ENCODE measurements at regions not wholly inside any gene's neighbourhood (a gene's known extent, or its start where the extent isn't known, plus 50 kb on each side); places are given as distances from the start of the nearest gene placed in this dataset.
A peak's percentile ranks its signal among the peaks of the same experiment; 100 is the strongest.
"Not testable (repeated sequence)": the region's sequence is repeated elsewhere in the genome, so short reads cannot be mapped to it uniquely, and the experiment has no call there.

- DNase-seq = peak in 1 of 2 experiments; percentile 24
Observed at GRCh38 chr11:7143908-7144307, 55.1 kb downstream of the RBMXL2 start.

- not testable (repeated sequence) for DNase-seq
Observed at GRCh38 chr11:7150104-7150503, 61.3 kb downstream of the RBMXL2 start.

- DNase-seq = peak; percentile 32 to 54
Observed at GRCh38 chr11:7154881-7155361, 66.1 kb downstream of the RBMXL2 start.

- no peak for DNase-seq
Observed at GRCh38 chr11:7160814-7161489, 72.2 kb downstream of the RBMXL2 start.

GRCh38 chr11:7165911-7166310 lies 77.1 kb downstream of the RBMXL2 start:
- DNase-seq = peak; percentile 44 to 46

- DNase-seq = no peak
Observed at GRCh38 chr11:7167976-7168740, 79.4 kb downstream of the RBMXL2 start.

GRCh38 chr11:7168741-7168990 lies 79.9 kb downstream of the RBMXL2 start:
- no peak for DNase-seq

- no peak for DNase-seq
Observed at GRCh38 chr11:7170431-7170830, 81.3 kb upstream of the SYT9 start.

GRCh38 chr11:7175007-7175406 lies 76.7 kb upstream of the SYT9 start:
- no peak for DNase-seq

GRCh38 chr11:7186190-7186589 lies 65.5 kb upstream of the SYT9 start:
- no peak for DNase-seq

GRCh38 chr11:7186676-7187075 lies 65.0 kb upstream of the SYT9 start:
- DNase-seq = no peak

- DNase-seq = not testable (repeated sequence)
Observed at GRCh38 chr11:7192785-7193184, 58.9 kb upstream of the SYT9 start.

- DNase-seq = no peak
Observed at GRCh38 chr11:7196396-7197146, 55.1 kb upstream of the SYT9 start.

- no peak for DNase-seq
Observed at GRCh38 chr11:7197469-7197868, 54.2 kb upstream of the SYT9 start.

Data from NCI-H446 (cell line).